GM12864 (cell line): ENCODE measurements at regions not wholly inside any gene's neighbourhood (a gene's known extent, or its start where the extent isn't known, plus 50 kb on each side); places are given as distances from the start of the nearest gene placed in this dataset.

Experiments
- DNase-seq: peaks from one replicate; pipeline ENCODE4 v3.0.0-alpha.2; 2011; ENCODE audit warnings: low read depth
- H3K4me3 ChIP-seq: 2 replicates; pipeline ENCODE4 v1.5.1; 2011; ENCODE audit warnings: mild to moderate bottlenecking, low read depth, low read length, control low read depth
- TF ChIP-seq, protein P1 (sequence below): IDR thresholded peaks from 2 replicates; pipeline ENCODE4 v1.5.1; 2011; ENCODE audit warnings: low read depth, mild to moderate bottlenecking, moderate library complexity, low read length, control low read depth, inconsistent platforms; ENCODE audit errors: missing control alignments

DNA sequence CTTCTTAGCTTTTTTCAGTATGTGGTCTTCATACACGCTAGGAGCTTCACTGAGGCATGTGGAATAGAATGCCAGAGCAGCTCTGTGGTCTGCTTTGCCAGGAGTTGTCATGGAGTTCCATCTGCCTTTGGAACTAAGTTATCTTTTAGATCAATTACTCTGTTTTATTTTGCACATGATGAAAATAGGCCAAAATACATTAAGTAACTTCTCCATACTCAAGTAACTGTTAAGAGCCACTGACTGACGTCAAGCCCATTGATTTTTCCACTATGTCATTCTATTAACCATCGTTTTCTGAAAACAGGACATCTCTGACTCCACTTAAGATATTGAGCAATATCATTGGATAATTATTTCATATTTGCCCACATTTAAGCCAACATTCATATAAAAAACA lies 415.1 kb upstream of the MAD2L1 start:
- DNase-seq = no peak
- no peak overlapping the region for H3K4me3 ChIP-seq
- TF ChIP-seq, protein P1, sequence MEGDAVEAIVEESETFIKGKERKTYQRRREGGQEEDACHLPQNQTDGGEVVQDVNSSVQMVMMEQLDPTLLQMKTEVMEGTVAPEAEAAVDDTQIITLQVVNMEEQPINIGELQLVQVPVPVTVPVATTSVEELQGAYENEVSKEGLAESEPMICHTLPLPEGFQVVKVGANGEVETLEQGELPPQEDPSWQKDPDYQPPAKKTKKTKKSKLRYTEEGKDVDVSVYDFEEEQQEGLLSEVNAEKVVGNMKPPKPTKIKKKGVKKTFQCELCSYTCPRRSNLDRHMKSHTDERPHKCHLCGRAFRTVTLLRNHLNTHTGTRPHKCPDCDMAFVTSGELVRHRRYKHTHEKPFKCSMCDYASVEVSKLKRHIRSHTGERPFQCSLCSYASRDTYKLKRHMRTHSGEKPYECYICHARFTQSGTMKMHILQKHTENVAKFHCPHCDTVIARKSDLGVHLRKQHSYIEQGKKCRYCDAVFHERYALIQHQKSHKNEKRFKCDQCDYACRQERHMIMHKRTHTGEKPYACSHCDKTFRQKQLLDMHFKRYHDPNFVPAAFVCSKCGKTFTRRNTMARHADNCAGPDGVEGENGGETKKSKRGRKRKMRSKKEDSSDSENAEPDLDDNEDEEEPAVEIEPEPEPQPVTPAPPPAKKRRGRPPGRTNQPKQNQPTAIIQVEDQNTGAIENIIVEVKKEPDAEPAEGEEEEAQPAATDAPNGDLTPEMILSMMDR = no peak

DNA sequence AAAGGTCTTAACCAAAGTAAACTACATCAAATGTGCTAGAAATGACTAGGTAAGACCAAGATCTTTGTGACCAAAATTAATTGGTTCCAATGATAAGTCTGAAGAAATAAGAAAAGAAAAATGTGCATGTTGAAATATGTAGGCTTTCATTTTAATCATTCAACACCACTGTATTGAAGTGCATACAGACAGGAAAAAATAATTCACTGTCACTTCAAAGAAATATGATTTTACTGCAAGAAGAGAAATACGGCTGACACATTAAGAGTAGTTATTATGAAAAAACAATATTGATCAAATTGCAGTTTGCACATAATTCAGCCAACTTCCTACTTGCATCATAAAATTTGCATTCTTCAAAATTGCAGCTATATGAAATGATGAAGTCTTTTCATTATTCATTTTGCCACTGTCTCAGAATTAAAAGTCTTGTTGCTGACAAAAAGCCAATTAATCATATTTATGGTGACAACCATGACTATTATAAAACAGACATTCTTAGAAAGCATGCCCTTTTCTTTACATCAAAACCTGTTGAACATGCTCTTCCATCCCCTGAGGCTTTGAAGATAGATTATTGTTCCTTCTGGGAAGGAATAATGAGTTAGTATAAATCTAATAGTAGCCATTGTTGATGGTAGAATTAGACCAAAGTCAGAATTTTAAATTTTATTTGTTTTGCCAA lies 405.9 kb upstream of the MAD2L1 start:
- TF ChIP-seq, protein P1 = no peak
- no peak overlapping the region for H3K4me3 ChIP-seq
- no peak for DNase-seq

DNA sequence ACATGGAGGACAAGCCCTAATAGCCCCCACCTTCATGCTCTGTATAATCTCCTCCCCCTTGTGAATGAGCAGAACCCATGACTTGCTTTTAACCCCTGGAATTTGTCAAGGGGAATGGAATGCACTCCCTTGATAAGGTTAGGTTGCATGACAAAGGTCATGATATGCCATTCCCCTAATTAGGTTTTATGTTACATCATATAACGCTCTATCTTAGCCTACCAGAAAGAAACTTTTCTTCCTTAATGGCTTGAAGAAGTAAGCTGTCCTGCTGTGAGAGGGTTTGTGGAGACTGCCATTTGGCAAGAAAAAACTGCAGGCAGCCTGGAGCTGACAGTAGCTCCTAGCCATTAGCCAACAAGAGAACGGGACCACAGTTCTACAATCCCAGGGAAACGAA lies 399.8 kb upstream of the MAD2L1 start:
- no peak for DNase-seq

DNA sequence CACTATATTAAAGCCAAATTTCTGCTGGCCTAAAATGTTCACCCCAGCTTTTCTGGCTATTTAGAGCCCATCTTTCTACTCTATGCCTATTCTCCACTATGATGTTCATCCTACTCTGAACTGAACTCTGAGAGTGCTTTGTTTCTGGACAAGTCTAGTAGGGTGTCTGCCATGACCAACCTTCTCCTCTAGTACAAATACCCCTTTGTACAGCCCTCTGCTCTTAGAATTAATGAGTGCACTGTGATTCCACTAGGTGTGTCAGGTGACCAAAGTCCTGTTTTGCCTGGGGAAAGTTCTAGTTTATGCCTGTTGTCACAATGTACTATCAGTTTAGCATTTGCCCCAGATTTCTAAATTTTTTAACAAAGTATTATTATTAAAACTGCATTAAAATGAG lies 388.1 kb upstream of the MAD2L1 start:
- H3K4me3 ChIP-seq = no peak overlapping the region
- no peak for DNase-seq
- TF ChIP-seq, protein P1 = no peak

More for the DNA sequence above, 399.8 kb upstream of the MAD2L1 start:
- H3K4me3 ChIP-seq = no peak overlapping the region
- TF ChIP-seq, protein P1 = no peak

DNA sequence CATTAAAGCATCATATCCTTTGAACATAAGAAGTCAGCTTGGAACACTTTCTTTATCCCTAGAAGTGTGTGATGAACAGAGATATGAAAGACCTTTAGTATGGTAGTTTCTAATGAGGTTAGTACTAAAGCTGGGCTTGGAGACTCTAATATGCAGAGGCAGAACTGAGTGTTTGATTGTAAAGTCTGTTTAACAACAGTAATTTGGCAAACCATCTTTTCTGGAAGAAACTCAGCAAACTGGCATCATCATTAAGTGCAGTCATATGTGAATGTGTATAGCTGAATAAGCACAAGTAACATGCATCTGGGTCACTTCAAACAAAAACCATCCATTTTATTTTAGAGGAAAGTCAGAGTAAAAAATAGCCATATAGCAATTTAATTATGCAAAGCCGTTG lies 385.9 kb upstream of the MAD2L1 start:
- H3K4me3 ChIP-seq = no peak overlapping the region
- TF ChIP-seq, protein P1 = no peak
- no peak for DNase-seq

- no peak for DNase-seq
- H3K4me3 ChIP-seq = no peak overlapping the region
- TF ChIP-seq, protein P1 = no peak
Measured at GRCh38 chr4:120452001-120452400, 385.4 kb upstream of the MAD2L1 start.

DNA sequence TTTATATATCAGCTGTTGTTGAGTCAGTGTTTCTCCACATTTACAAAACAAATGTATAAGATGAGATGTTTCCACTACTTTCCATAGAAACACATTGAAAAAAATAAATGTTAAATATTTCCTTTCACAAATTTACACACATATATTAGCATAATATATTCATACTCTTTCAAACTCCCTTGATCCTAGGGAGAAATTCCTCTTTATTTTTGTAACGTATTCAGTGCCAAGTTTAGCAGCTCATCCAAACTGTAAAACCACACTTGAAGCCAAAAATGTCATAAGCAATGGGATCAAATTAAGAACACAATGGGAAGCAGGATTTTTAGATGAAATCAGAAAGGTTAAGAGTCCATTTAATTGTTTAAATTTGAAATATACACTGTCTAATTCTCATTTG lies 381.1 kb upstream of the MAD2L1 start:
- no peak overlapping the region for H3K4me3 ChIP-seq
- TF ChIP-seq, protein P1 = no peak
- DNase-seq = no peak
